H1 (cell line): ENCODE measurements at regions not wholly inside any gene's neighbourhood (a gene's known extent, or its start where the extent isn't known, plus 50 kb on each side); places are given as distances from the start of the nearest gene placed in this dataset.

ENCODE experiments used
- CTCF ChIA-PET: fragments of 300-600 bp; sonication (Branson Sonifier 250); formaldehyde crosslinking; loops from one replicate; lab custom pipeline; 2021; ENCODE audit not compliant: partially characterized antibody; lab: Charles Lee
- POLR2A ChIA-PET: fragments of 300-600 bp; sonication (Branson Sonifier 250); formaldehyde crosslinking; loops from one replicate; lab custom pipeline; 2021; ENCODE audit warnings: inconsistent platforms; ENCODE audit not compliant: partially characterized antibody; lab: Charles Lee
- DNase-seq, 2 experiments: peaks; one replicate each; pipeline versions ENCODE4 v3.0.0 to v3.0.0-alpha.2; 2010 to 2022; ENCODE audit warnings: low spot score in 2 of 2, low read depth in 1 of 2, mixed read lengths in 1 of 2
- FAIRE-seq: peaks from 2 replicates; lab custom pipeline; 2011; peaks lifted over from hg19 to GRCh38; lab: Jason Lieb, UNC
- H2AFZ ChIP-seq: 2 replicates; pipeline ENCODE4 v1.8.1; 2012; ENCODE audit warnings: low read length, inconsistent platforms
- H2AK5ac ChIP-seq: 2 replicates; pipeline ENCODE4 v1.6.1; 2013; ENCODE audit warnings: low read depth, low read length
- H2BK120ac ChIP-seq: replicated peaks from 2 replicates; pipeline ENCODE3; 2013; ENCODE audit warnings: low read depth, low read length, inconsistent platforms
- H2BK12ac ChIP-seq: 2 replicates; pipeline ENCODE4 v1.6.1; 2013; ENCODE audit warnings: low read depth, low read length
- H2BK15ac ChIP-seq: 2 replicates; pipeline ENCODE4 v1.6.1; 2013; ENCODE audit warnings: low read length
- H2BK20ac ChIP-seq: 2 replicates; pipeline ENCODE4 v1.6.1; 2013; ENCODE audit warnings: low read length
- H2BK5ac ChIP-seq: 2 replicates; pipeline ENCODE4 v1.6.1; 2013; ENCODE audit warnings: low read depth, low read length
- H3K14ac ChIP-seq: 2 replicates; pipeline ENCODE4 v1.6.1; 2013; ENCODE audit warnings: inconsistent platforms; ENCODE audit not compliant: insufficient read length
- H3K18ac ChIP-seq: 2 replicates; pipeline ENCODE4 v1.6.1; 2013; ENCODE audit warnings: low read length; ENCODE audit errors: extremely low read depth
- H3K23ac ChIP-seq: 2 replicates; pipeline ENCODE4 v1.6.1; 2013; ENCODE audit warnings: inconsistent platforms; ENCODE audit not compliant: insufficient read length
- H3K23me2 ChIP-seq: 2 replicates; pipeline ENCODE4 v1.6.1; 2013; ENCODE audit warnings: low read depth, low read length
- H3K27ac ChIP-seq: 2 replicates; pipeline ENCODE4 v1.6.1; 2011; ENCODE audit warnings: low read depth, low read length, inconsistent platforms
- H3K27me3 ChIP-seq, 4 experiments: replicated peaks in 1 of 4; 1 replicate in 1 of 4; 2 replicates in 3 of 4; pipeline versions ENCODE4 v1.6.1 to v1.8.1; 2011 to 2013; ENCODE audit warnings: low read length in 3 of 4, mild to moderate bottlenecking in 3 of 4, inconsistent platforms in 2 of 4, mixed read lengths in 2 of 4, moderate library complexity in 1 of 4; ENCODE audit not compliant: control insufficient read depth in 3 of 4, insufficient read depth in 3 of 4; ENCODE audit errors: extremely low read depth in 1 of 4
- H3K36me3 ChIP-seq, 4 experiments: 2 replicates each; pipeline versions ENCODE4 v1.6.1 to v1.8.1; 2011 to 2013; ENCODE audit warnings: mild to moderate bottlenecking in 4 of 4, low read length in 3 of 4, moderate library complexity in 2 of 4, control low read depth in 1 of 4, inconsistent platforms in 1 of 4; ENCODE audit not compliant: insufficient read depth in 4 of 4, control insufficient read depth in 2 of 4
- H3K4ac ChIP-seq: replicated peaks from 2 replicates; pipeline ENCODE3; 2013; ENCODE audit warnings: low read length, low read depth, mixed read lengths, inconsistent platforms; ENCODE audit not compliant: insufficient read length
- H3K4me1 ChIP-seq, 4 experiments: replicated peaks in 1 of 4; 1 replicate in 1 of 4; 2 replicates in 3 of 4; pipeline versions ENCODE4 v1.6.1 to v1.8.1; 2011 to 2013; ENCODE audit warnings: low read length in 3 of 4, inconsistent platforms in 2 of 4, mixed read lengths in 1 of 4; ENCODE audit not compliant: insufficient read depth in 4 of 4, control insufficient read depth in 3 of 4
- H3K4me2 ChIP-seq, 2 experiments: 2 replicates each; pipeline versions ENCODE4 v1.6.1 to v1.8.1; 2011 to 2013; ENCODE audit warnings: low read depth in 2 of 2, low read length in 2 of 2, control low read depth in 1 of 2, inconsistent platforms in 1 of 2, mild to moderate bottlenecking in 1 of 2; ENCODE audit not compliant: insufficient read depth in 1 of 2
- H3K4me3 ChIP-seq, 4 experiments: fragments of 200-600, 300-600 bp in 1 of 4; sonication (generic), shearing (Covaris generic), sonication (Bioruptor Twin) in 1 of 4; 2 replicates each; pipeline versions ENCODE4 v1.5.1 to v1.8.1; 2011 to 2016; ENCODE audit warnings: low read length in 4 of 4, low read depth in 3 of 4, control low read depth in 2 of 4, inconsistent platforms in 2 of 4, mild to moderate bottlenecking in 2 of 4, mixed read lengths in 1 of 4, moderate library complexity in 1 of 4; ENCODE audit not compliant: insufficient read depth in 2 of 4; ENCODE audit errors: extremely low read depth in 1 of 4
- H3K56ac ChIP-seq: replicated peaks from 2 replicates; pipeline ENCODE3; 2013; ENCODE audit warnings: low read depth, mild to moderate bottlenecking, mixed read lengths, low read length, inconsistent platforms; ENCODE audit not compliant: insufficient read length
- H3K79me1 ChIP-seq: 2 replicates; pipeline ENCODE4 v1.6.1; 2013; ENCODE audit warnings: low read depth, low read length, control low read depth
- H3K79me2 ChIP-seq, 2 experiments: 2 replicates each; pipeline versions ENCODE4 v1.6.1 to v1.8.1; 2012 to 2013; ENCODE audit warnings: low read length in 2 of 2, mild to moderate bottlenecking in 2 of 2, inconsistent platforms in 1 of 2; ENCODE audit not compliant: insufficient read depth in 2 of 2, control insufficient read depth in 1 of 2
- H3K9ac ChIP-seq, 4 experiments: replicated peaks in 1 of 4; 1 replicate in 1 of 4; 2 replicates in 3 of 4; pipeline versions ENCODE4 v1.6.1 to v1.8.1; 2011 to 2013; ENCODE audit warnings: low read depth in 3 of 4, low read length in 3 of 4, control low read depth in 2 of 4, mild to moderate bottlenecking in 2 of 4, moderate library complexity in 2 of 4, inconsistent platforms in 1 of 4; ENCODE audit errors: extremely low read depth in 1 of 4
- H3K9me3 ChIP-seq, 2 experiments: 2 replicates each; pipeline versions ENCODE4 v1.6.1 to v1.8.1; 2012 to 2013; ENCODE audit warnings: mild to moderate bottlenecking in 2 of 2, moderate library complexity in 2 of 2, control low read depth in 1 of 2, inconsistent platforms in 1 of 2, low read depth in 1 of 2, low read length in 1 of 2, mixed read lengths in 1 of 2; ENCODE audit not compliant: insufficient read depth in 2 of 2
- H4K20me1 ChIP-seq, 2 experiments: replicated peaks in 1 of 2; 2 replicates each; pipeline versions ENCODE3 to v1.8.1; 2011 to 2013; ENCODE audit warnings: inconsistent platforms in 2 of 2, low read length in 2 of 2, mild to moderate bottlenecking in 1 of 2; ENCODE audit not compliant: insufficient read depth in 2 of 2, control insufficient read depth in 1 of 2
- H4K5ac ChIP-seq: 2 replicates; pipeline ENCODE4 v1.6.1; 2013; ENCODE audit warnings: low read length, low read depth, mixed read lengths, inconsistent platforms; ENCODE audit not compliant: insufficient read length
- H4K8ac ChIP-seq: 2 replicates; pipeline ENCODE4 v1.8.0; 2013; ENCODE audit warnings: mild to moderate bottlenecking, moderate library complexity, low read length, inconsistent platforms; ENCODE audit not compliant: insufficient read depth; ENCODE audit errors: extremely low read depth
- H4K91ac ChIP-seq: replicated peaks from 2 replicates; pipeline ENCODE3; 2013; ENCODE audit warnings: low read length, mixed read lengths, inconsistent platforms; ENCODE audit not compliant: insufficient read length
- CTBP2 ChIP-seq: IDR thresholded peaks from 2 replicates; pipeline ENCODE4 v1.7.0; 2011; ENCODE audit warnings: borderline replicate concordance, mild to moderate bottlenecking, moderate library complexity, mixed read lengths, low read length; ENCODE audit not compliant: insufficient read depth, insufficient read length
- EZH2 ChIP-seq: fragments of 200-600 bp; sonication (generic); IDR thresholded peaks from 2 replicates; pipeline ENCODE4 v1.7.1; 2012; ENCODE audit warnings: low read depth, mild to moderate bottlenecking, moderate library complexity, low read length, inconsistent platforms; ENCODE audit not compliant: severe bottlenecking
- KDM5A ChIP-seq: fragments of 200-600 bp; IDR thresholded peaks from 2 replicates; pipeline ENCODE4 v1.7.1; 2012; ENCODE audit warnings: mild to moderate bottlenecking, low read length, inconsistent platforms, mixed read lengths
- MAFK ChIP-seq: IDR thresholded peaks from 2 replicates; pipeline ENCODE4 v1.6.1; 2012; ENCODE audit warnings: low read depth, mild to moderate bottlenecking, improper control_type of control experiment, low read length
- SAP30 ChIP-seq: fragments of 300-600 bp; sonication (generic); IDR thresholded peaks from 2 replicates; pipeline ENCODE4 v1.7.1; 2012; ENCODE audit warnings: low read length, moderate library complexity, mild to moderate bottlenecking, inconsistent platforms; ENCODE audit not compliant: insufficient read depth, insufficient replicate concordance
- ZNF274 ChIP-seq: IDR thresholded peaks from 2 replicates; pipeline ENCODE4 v1.7.0; 2012; ENCODE audit warnings: low read length, borderline replicate concordance; ENCODE audit errors: extremely low read depth
- WGBS, 2 experiments: shearing (Covaris generic) in 1 of 2; methylation state at CpG; one replicate each; pipeline versions ENCODE4 v1.1.6 to v1.1.7; 2013 to 2015; ENCODE audit warnings: low lambda C conversion rate in 2 of 2, mixed read lengths in 2 of 2, inconsistent platforms in 1 of 2, low coverage in 1 of 2, missing lambda C conversion rate in 1 of 2; ENCODE audit not compliant: insufficient replicate concordance in 2 of 2, insufficient coverage in 1 of 2, insufficient read length in 1 of 2; ENCODE audit errors: extremely low coverage in 1 of 2, missing lambda C conversion rate in 1 of 2; 5-methylcytosine and 5-hydroxymethylcytosine counted together
- TF ChIP-seq, protein P1 (sequence below), 3 experiments: IDR thresholded peaks; 1 replicate in 2 of 3; 2 replicates in 1 of 3; pipeline versions ENCODE4 v1.5.1 to v1.6.1; 2011; ENCODE audit warnings: low read length in 3 of 3, mild to moderate bottlenecking in 3 of 3, inconsistent platforms in 2 of 3, low read depth in 1 of 3, moderate library complexity in 1 of 3; ENCODE audit not compliant: insufficient read depth in 1 of 3; ENCODE audit errors: control extremely low read depth in 1 of 3
- TF ChIP-seq, protein P2 (sequence below): IDR thresholded peaks from 2 replicates; pipeline ENCODE4 v1.6.1; 2012; ENCODE audit warnings: low read length, inconsistent platforms

DNA sequence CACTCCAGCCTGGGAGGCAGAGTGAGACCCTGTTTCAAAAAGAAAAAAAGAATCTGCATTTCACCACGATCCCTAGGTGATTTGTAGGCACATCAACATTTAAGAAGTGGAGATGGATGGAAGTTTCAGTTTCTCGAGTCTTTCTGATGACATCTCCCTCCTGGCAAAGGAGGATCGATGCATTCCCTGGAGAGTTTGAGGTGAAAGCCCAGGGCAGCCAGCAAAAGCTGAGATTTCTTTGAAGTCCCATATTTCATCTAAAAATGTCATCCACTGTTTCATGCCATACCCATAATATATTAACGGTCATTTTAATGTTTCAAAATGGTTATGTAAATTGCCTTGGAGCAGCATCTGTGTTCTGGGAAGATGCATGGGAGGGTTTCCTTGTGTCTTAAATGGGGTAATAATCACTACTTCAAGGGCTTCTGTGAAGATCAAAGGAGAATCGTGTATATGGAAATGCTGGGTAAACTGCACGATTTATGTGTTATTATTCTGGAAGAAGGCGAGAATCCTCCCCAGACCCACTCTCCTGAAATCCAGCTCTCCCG is 63.4 kb downstream of the KATNIP start:
- Histone ChIP-seq H2BK20ac (no peak overlapping the region), H3K36me3 (no peaks in the 10 kb centered on the region), H2AFZ (no peak overlapping the region), H3K4me2 (no peak overlapping the region), H4K91ac (no peak overlapping the region), H2BK15ac (no peak overlapping the region), H3K79me2 (no peaks in the 10 kb centered on the region), H4K20me1 (no peaks in the 10 kb centered on the region), H3K4me3 (no peak overlapping the region), H2BK12ac (no peak overlapping the region), H2BK5ac (no peak overlapping the region), H3K9ac (no peak overlapping the region), H3K9me3 (no peaks in the 10 kb centered on the region), H3K23me2 (no peaks in the 10 kb centered on the region), H2AK5ac (no peak overlapping the region), H3K79me1 (no peaks in the 10 kb centered on the region), H4K8ac (no peak overlapping the region), H2BK120ac (no peak overlapping the region), H3K23ac (no peak overlapping the region), H3K14ac (no peak overlapping the region), H3K27ac (no peak overlapping the region), H3K56ac (no peak overlapping the region), H3K4ac (no peak overlapping the region), H3K27me3 (no peaks in the 10 kb centered on the region), H3K18ac (no peak overlapping the region), H3K4me1 (peaks cover 0 to 5% (median 0%) of the 10 kb centered on the region in 4 experiments; a peak in 1 of 7 replicates), H4K5ac (no peak overlapping the region)
- DNase-seq (no peak), FAIRE-seq (no peak)
- ChIA-PET POLR2A (no interaction called here), CTCF (interaction anchor here (0.6 to 1.8 kb wide), 3 partner anchors 9 to 265 kb away, joined by 3 to 8 read pairs (median 3); no protein-coding TSS in a partner anchor)
- 87% methylated on average over 8 of the region's 8 CpGs; no CpG with 5 or more reads in 1 of the 2 experiments for WGBS, 2 experiments
- TF ChIP-seq EZH2 (no peak), CTBP2 (no peak), MAFK (no peak), SAP30 (no peak), KDM5A (no peak), ZNF274 (no peak)
- TF ChIP-seq, protein P1, sequence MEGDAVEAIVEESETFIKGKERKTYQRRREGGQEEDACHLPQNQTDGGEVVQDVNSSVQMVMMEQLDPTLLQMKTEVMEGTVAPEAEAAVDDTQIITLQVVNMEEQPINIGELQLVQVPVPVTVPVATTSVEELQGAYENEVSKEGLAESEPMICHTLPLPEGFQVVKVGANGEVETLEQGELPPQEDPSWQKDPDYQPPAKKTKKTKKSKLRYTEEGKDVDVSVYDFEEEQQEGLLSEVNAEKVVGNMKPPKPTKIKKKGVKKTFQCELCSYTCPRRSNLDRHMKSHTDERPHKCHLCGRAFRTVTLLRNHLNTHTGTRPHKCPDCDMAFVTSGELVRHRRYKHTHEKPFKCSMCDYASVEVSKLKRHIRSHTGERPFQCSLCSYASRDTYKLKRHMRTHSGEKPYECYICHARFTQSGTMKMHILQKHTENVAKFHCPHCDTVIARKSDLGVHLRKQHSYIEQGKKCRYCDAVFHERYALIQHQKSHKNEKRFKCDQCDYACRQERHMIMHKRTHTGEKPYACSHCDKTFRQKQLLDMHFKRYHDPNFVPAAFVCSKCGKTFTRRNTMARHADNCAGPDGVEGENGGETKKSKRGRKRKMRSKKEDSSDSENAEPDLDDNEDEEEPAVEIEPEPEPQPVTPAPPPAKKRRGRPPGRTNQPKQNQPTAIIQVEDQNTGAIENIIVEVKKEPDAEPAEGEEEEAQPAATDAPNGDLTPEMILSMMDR (IDR thresholded peaks at IDR 0.05; ENCODE audit: control extremely low read depth in 1 of 3, insufficient read depth in 1 of 3, low read depth in 1 of 3, low read length in 3 of 3): no peak
- TF ChIP-seq, protein P2, sequence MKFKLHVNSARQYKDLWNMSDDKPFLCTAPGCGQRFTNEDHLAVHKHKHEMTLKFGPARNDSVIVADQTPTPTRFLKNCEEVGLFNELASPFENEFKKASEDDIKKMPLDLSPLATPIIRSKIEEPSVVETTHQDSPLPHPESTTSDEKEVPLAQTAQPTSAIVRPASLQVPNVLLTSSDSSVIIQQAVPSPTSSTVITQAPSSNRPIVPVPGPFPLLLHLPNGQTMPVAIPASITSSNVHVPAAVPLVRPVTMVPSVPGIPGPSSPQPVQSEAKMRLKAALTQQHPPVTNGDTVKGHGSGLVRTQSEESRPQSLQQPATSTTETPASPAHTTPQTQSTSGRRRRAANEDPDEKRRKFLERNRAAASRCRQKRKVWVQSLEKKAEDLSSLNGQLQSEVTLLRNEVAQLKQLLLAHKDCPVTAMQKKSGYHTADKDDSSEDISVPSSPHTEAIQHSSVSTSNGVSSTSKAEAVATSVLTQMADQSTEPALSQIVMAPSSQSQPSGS: no peak
